Activated CD8-positive, alpha-beta memory T cell treated with anti-CD3 and anti-CD28 coated beads for 24 hours (primary cell): ENCODE measurements at regions not wholly inside any gene's neighbourhood (a gene's known extent, or its start where the extent isn't known, plus 50 kb on each side); places are given as distances from the start of the nearest gene placed in this dataset.

Source experiments
- DNase-seq: peaks from one replicate; pipeline ENCODE4 v3.0.0-alpha.2; 2020

DNA sequence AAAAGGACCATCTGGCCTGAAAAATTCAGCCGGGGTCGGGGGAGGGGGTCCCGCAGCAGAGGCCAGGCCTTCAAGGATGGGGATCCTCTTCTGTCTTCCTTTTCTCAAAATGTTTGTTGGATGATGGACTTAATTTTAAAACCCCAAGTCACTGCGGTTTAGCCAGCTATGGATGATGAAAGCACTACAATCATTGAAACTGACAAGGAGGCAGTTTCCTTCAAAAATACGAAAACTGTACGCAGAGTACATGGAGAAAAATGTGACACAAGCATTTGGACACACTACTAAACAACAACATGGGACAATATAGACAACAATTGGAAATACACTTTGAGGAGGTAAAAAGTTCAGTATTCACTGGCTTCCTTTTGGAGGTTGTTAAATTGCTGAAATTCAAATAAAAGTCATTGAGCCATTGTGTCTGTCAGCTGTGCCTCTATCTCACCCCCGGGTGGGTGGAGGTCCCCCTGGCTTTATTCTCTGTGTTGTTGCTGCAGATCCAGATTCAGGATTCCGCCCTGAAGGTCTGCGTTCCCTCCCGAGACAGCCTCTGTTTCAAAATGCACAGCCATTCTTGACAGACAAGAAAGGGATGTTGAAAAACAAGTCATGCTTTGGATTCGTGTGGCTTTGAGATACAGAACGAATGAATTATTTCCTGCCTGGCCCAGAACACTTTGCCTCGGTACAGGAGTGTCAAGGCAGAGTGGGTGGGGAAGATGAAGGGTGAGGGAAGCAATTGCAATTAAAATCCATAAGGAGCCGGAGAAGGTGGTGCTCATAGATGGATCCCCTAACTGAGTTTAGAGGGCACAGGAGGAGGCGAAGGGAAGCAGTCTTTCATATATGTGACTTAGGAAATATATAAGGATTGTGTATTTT is 118.2 kb downstream of the TTLL2 start:
- no peak for DNase-seq

DNA sequence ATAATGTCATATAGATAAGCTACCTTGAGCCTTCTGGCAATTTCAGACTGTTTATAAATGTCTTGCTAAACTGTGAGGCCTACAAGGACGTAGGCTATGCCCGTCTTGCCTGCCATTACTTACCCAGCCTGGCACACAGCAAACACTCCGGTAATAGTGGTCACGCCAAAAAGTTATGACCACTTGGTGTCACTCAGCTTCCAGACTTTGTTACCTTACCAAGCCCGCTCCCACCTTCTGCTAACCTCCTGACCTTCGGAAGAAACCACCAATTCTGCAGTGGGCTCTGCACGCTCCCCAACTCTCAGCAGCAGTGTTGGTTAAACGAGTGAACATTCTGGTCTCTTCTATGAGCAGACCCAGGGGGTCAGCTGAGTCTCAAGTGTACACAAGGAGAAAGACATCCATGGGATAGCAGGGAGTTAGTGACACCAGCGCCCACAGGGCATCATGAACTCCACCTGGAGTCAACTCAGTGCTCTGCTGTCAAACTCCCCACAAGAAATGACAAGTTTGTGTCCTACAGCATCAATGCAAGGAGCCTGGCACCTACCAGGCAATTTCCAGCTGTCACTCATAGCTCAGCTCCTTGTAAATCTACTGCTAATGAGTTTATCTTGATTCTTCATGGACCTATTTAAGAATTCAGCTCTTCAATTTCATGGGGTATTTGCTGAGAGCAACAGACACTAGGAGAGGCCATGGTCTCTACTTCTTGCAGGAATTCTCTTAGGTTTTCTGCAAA is 119.9 kb downstream of the TTLL2 start:
- no peak for DNase-seq

DNA sequence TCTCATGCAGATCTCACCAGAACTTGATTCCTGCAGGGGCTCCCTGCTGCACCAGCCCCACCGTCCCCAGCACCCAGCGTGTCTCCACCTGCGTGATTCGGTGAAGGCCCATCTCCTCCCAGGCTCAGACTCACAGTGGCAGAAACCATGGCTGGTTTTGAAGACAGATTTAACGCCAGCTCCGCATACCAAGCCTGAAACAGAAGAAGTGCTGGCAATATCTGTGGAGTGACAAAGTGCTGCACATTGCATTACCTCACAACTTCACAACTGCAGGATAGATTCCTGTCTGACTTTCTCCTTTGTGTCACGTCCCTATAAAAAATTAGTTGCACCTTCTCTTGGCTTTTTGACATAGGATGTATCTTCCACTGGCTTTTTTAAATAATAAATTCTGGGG is 120.7 kb downstream of the TTLL2 start:
- no peak for DNase-seq

DNA sequence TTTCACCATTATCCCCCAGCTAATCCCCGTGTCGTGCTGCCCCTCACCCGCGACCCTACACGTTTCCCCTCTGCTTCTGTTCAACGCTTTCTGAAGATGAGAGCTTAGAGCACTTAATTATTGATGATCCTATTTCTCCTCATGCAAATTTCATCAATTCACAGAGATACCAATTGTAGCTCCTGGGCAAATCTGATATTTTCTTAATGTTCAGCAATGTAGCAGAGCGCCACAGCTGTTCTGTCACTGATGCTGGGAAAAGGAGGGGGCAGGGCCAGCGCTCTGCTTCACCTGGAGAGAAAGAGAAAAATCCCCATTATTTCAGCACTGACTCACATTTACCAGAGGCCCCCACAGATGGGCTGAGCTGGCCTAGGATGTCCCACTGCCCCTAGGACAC is 121.2 kb downstream of the TTLL2 start:
- no peak for DNase-seq

DNA sequence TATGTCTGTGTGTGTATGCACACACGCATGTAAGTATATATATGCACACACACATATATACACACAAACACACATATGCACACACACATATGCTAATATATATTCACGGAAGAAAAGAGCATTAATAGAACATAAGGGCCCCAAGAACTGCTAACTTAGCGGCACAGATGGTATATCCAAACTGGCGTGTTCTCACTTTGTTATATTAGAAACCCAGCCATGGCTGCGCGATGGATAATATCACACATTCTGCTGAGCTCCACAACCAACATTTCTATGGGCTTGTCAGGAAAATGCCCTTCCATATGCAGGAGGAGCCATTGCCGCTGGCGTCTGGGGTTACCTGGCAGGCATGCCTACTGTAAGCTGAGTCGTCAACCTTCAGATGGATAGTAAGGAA is 122.1 kb downstream of the TTLL2 start:
- no peak for DNase-seq

DNA sequence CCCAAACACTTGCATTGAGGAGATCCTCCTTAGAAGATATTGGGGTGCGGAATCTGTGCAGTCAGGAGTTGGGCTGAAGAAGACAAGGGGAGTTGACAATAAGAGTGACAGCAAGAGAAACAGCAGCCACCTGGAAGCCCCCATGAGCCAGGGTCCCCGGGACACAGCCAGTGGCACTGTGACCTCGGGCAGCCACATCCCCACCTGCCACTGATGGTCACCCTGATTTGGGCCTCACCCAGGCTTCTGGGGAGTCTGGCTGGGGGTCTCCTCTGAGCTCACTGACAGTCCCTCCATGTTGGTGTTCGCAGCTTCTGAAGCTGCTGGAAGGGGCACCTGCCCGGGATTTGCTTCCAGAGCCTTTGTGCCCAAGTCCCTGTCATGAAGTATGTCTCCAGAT is 123.5 kb downstream of the TTLL2 start:
- no peak for DNase-seq

DNA sequence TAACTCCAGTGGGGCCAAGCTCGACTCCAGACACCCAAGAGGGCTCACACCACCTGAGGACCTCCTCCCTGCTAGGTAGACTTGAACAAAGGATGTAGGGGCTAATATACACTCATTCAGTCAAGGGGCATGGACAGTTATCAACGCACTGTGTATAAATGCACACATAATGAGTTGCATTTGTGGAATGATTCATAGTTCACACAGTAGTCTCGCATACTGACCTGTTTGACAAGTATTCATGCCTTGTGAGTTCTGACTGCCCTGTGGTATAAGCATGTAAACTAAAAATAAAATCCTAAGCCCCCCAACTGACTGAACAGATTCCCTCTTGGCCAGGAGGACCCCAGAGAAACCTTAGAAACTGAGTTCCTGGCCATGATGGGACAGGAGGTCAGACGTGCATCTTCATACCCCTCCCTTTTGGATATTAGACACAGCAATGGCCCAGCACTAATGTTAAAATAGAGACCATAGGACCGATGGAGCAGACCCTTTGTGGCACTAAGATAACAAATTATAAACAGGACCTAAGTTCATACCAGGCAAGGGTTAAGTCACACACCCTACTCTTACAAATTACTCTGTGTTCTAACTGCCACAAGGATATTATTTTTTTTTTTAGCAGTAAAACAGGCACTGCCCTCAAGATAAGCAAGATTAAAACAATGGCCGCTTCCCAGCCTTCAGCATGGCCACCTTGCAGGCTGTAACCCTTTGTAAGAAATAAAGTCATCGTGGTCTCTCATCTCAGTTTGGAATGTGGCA is 124.4 kb downstream of the TTLL2 start:
- DNase-seq = no peak

DNA sequence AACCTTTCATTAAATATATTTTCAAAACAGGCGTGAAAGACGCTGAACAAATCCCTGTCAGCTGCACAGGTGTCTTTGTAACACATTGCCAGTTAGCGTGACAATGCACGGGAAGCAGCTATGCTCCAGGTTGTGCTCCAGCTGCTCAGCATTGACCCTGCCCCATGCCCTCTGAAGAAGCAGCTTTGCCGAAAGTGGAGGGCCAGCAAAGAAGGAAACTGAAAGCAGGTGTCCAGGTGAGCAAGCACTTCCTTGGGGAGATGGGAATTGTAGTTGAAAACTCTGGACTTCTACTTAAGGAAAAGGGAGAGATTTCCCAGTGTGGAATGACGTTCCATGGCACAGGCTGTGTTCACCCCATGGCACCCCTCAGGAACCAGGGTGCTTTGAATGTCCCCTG is 125.7 kb downstream of the TTLL2 start:
- no peak for DNase-seq

DNA sequence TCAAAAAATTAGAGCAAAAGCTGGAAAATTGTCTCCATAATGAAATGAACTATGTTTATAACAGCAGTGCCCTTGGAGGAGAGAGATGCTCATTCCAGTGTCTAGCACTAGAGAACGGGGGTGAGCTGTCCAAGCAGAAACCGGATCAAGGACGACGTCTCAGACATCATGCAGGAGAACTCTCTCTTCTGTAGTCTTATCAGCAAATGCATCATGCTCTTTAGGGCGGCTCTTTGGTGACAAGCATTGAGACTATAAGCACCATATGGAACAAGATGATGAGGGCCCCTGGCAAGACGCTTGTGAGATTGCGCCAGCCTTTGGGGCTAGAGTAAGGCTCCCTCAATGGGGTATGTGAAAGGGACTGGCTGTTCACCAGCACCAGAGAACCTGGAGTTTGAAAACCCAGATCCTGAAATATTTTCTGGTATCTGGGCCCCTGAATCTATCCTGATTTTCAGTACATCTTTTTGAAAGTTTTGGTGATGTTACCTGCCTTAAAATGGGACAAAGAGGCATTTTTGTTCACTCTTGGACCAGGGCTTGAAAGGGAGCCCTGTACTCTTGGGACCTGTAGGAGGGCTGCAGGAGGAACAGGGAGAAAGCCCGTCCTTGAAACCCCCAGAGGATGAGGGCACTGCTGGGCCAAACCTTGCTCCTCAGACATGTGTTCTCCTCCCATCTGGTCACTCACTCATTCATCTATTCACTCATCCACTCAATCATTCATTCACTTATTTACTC is 127.6 kb downstream of the TTLL2 start:
- no peak for DNase-seq

DNA sequence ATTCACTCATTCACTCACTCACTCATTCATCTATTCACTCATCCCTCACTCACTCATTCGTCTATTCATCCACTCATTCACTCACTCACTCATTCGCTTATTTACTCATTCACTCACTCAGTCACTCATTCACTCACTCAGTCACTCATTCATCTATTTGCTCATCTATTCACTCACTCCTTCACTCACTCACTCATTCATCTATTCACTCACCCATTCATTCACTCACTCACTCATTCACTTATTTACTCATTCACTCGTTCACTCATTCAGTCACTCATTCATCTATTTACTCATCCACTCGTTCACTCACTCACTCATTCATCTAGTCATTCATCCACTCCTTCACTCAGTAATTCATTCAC is 128.2 kb downstream of the TTLL2 start:
- DNase-seq = no peak

DNA sequence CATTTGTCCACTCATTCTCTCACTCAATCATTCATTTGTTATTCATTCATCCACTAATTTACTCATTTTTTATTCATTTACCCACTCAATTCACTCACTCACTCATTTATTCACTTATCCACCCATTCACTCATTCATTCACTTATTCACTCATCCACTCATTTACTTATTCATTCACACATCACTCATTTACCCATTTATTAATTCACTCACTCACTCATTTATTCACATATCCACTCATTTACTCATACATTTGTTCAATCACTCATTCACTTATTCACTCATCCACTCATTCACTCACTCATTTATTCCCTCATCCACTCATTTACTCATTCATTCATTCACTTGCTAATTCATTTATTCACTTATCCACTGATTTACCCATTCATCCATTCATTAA is 129.1 kb downstream of the TTLL2 start:
- no peak for DNase-seq

DNA sequence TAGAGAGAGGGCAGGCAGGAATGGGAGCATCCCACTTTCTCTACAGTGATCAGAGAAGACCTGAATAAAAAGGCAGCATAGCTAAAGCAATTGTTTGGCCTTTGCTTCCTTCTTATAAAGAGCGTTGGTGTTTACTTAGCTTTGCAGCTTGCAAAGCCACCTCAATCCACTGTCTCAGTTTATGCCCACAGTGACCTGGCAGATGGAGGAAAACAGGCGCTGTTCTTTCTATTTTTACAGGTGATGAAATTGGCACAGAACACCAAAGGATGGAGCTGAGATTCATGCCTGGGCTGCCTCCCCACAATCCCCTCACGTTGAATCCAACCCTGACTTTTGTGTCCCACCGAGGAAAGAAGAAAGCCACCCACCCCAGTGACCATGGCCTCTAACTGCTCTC is 130.5 kb downstream of the TTLL2 start:
- no peak for DNase-seq

DNA sequence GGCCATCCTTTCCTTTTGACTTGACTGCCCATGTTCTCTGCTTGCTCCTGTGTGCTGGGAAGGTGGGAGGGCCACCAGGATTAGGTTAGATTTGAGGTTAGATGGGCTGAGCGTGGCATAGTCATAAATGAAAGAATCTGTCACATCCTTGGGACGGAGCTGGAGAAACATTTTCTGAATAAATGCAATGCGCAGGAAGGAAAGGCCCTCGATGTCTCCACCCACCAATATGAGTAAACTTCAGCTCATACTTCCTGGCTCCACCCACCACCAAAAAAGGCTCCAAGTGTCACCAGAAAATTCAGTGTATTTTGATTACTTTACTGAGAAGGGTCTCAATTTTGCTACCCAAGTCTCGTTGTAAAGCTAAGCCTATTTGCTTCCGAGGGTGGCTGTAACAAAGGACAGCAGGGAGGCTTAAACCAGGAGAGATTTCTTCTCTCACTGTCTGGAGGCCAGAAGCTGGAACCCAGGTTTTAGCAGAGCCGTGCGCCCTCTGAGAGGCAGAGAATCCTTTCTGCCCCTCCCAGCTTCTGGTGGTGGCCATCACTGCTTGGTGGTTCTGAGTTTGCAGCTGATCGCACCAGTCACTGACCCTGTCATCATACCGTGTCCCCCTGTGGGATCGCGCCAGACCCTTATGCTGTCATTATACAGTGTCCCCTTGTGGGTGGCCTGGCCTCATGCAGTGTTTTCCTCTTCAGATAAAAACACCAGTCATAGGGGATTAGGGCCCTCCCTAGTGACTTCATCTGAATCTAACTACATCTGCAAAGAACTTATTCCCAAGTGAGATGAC is 137.8 kb downstream of the TTLL2 start:
- DNase-seq = no peak

DNA sequence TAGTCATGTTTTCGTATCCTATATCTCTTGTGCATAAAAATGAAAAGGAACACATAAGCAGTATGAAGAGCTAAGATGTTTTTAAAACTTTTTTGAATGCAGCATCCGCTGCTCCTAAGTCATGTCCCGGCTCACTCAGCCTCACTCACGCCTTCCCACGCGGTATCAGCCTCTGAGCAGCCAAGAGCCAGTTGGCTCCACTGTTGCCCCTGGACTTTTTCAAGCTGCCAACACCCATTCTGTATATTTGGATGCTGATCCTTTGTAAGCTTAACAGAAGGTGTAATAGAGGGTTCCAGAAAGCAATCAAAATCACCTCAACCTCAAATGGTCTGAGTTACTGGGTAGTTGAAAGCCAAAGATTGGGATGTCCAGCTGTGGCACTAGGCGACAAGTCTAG is 139.3 kb downstream of the TTLL2 start:
- no peak for DNase-seq

DNA sequence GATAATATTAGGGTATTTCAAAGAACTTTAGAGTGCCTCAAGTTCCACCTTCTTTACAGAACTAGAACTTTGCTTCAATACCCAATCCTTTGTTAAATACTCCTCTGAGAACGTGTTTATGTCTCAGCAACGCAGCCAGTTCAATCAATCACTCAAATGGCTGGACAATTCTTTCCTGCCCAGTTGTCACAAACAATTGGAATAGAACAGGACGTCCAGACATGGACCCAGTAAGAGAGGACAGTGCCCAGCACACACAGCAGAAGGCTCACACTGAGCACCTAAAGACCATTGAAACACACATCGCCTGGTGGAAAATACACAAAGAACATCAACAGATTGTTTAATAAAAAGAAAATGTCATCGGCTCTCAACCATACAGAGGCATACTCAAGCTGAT is 140.6 kb downstream of the TTLL2 start:
- DNase-seq = no peak

DNA sequence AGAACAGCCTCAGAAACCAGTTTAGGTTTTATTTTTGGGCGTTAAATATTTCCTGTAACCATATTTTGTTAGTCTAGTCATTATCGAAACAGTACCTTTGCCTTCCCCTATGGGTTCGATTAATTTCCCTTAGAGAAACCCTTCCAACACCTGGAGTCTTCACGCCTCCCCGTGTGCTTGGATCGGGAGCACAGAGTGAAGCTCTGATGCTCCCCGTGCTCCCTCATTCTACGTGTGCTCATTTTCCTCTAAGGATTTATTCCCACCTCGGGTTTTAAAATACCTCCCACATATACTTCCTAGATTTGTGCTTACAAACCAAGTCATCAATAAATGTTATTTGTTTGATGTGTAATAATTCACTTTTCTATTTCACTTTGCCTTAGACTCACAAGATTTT is 142.4 kb downstream of the TTLL2 start:
- no peak for DNase-seq

DNA sequence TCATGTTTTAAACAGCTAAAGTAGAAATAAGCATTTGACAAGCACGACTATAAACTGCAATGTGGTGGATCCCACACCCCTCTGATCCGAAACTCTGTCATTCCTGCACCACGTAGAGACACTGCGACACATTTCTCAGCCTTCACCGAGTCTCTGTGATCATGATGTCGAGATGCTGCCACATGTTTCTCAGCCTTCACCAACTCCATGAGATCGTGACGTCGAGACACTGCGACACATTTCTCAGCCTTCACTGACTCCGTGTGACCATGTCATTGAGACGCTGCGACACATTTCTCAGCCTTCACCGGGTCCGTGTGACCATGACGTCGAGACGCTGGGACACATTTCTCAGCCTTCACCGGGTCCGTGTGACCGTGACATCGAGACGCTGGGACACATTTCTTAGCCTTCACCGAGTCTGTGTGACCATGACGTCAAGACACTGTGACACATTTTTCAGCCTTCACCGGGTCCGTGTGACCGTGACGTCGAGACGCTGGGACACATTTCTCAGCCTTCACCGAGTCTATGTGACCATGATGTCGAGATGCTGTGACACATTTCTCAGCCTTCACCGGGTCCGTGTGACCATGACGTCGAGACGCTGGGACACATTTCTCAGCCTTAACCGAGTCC is 143.0 kb downstream of the TTLL2 start:
- DNase-seq = no peak

DNA sequence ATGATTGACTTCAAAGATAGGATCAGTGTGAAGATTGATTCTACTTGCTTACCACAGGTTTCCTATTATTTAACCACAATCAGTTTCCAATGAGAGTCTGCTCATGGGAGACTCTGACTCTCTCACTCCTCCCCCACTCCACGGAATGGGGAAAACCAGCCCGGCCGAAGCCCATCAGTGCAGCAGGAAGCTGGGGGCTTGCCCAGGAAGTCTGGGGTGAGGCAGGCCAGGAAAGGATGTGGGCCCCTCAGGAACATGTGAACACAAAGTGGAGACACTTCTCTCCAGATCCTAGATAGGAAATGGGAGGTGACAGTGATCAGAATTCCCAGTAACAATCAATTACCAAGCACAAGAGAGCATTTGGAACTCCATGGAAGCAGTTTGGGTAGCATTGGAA is 144.2 kb downstream of the TTLL2 start:
- no peak for DNase-seq

DNA sequence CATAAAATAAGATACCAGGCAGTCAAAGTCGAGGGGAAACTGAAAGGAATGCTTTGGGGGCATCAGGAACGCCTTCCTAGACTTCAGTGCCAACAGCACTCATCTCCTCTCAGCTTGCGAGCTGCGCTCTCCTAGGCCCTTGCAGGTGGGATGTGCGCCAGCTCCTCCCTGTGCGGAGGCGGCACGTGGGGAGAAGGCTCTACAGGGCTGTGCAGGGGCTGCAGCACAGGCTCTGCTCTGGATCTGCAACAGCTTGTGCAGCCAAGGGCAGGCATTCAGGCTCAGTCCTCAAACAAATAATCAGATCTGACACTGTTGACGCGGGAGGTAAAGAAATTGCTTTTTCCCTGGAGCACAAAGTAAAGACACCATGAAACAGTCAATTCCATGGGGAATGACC is 144.8 kb downstream of the TTLL2 start:
- DNase-seq = no peak

DNA sequence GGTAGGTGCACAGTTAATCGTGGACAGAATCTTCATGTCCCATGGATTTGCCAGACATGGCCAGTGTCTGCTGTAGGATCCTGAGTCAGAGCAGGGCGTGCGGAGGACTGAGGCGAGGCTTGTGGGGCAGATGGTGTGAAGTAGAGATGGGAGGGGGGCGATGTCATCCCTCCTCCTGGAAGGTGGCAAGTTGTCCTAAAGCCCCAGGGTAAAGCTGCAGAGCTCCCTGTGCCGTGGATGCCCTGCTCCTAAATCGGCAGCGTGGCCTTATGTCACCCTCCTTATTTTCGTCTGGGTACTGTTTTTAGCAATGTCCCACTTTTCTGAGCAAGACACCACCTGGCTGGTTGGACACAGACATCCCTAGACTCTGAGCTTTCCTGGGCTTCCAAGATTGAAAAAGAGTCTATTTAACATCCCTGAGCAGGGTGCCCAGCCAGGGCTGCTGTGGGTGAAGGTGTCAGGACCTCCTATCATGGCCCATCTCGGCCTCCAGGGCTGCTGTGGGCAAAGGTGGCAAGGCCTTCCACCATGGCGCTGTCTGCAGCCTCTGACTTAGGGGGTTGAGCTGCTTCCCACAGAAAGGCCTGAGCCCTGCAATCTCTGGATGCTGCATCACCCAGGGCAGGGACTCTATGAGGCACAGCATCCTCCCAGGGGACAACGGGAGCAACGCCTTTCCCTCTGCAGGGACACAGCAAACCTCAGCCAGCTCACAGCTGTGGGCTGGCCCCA is 145.4 kb downstream of the TTLL2 start:
- DNase-seq = no peak
